RWPE2 (cell line): ENCODE measurements at regions not wholly inside any gene's neighbourhood (a gene's known extent, or its start where the extent isn't known, plus 50 kb on each side); places are given as distances from the start of the nearest gene placed in this dataset.

Source experiments
- ATAC-seq: fragments of 200-7000 bp; cut with Tn5 transposase; 3 replicates; pipeline ENCODE4 v1.9.1; 2021; ENCODE audit warnings: low read depth
- DNase-seq: peaks from one replicate; pipeline ENCODE4 v3.0.0-alpha.2; 2020; ENCODE audit warnings: low spot score
- H3K27ac ChIP-seq: fragments of 450-650 bp; 2 replicates; pipeline ENCODE4 v1.5.1; 2017; ENCODE audit warnings: mild to moderate bottlenecking; ENCODE audit not compliant: poor library complexity, severe bottlenecking
- H3K27me3 ChIP-seq: fragments of 250-450 bp; sonication (Bioruptor Pico); 2 replicates; pipeline ENCODE4 v1.5.1; 2021; ENCODE audit warnings: mild to moderate bottlenecking, moderate library complexity; ENCODE audit not compliant: insufficient read depth, poor library complexity, severe bottlenecking
- H3K36me3 ChIP-seq: fragments of 250-450 bp; sonication (Bioruptor Pico); 2 replicates; pipeline ENCODE4 v1.5.1; 2020; ENCODE audit warnings: low read depth, mild to moderate bottlenecking, moderate library complexity
- H3K4me1 ChIP-seq: fragments of 250-450 bp; sonication (Bioruptor Pico); 2 replicates; pipeline ENCODE4 v1.5.1; 2021; ENCODE audit warnings: mild to moderate bottlenecking, moderate library complexity; ENCODE audit not compliant: insufficient read depth, poor library complexity, severe bottlenecking
- H3K4me3 ChIP-seq: fragments of 250-450 bp; sonication (Bioruptor Pico); 2 replicates; pipeline ENCODE4 v1.5.1; 2021; ENCODE audit warnings: mild to moderate bottlenecking, moderate library complexity; ENCODE audit not compliant: severe bottlenecking
- H3K9me3 ChIP-seq: fragments of 250-450 bp; sonication (Bioruptor Pico); 2 replicates; pipeline ENCODE4 v1.5.1; 2021; ENCODE audit warnings: mild to moderate bottlenecking, moderate library complexity; ENCODE audit not compliant: severe bottlenecking
- CTCF ChIP-seq: fragments of 450-650 bp; IDR thresholded peaks from one replicate; pipeline ENCODE4 v1.5.1; 2017; ENCODE audit warnings: mild to moderate bottlenecking, moderate library complexity; ENCODE audit not compliant: poor library complexity, severe bottlenecking

- Histone ChIP-seq H3K27ac (no peak overlapping the region), H3K36me3 (no peaks in the 10 kb centered on the region), H3K27me3 (no peaks in the 10 kb centered on the region), H3K4me3 (no peak overlapping the region), H3K9me3 (no peaks in the 10 kb centered on the region), H3K4me1 (no peaks in the 10 kb centered on the region)
- TF ChIP-seq CTCF, result no peak
- DNase-seq (no peak), ATAC-seq (no peak)
These were observed 566.0 kb downstream of the AJAP1 start for GRCh38 chr1:5220421-5220820.

- Histone ChIP-seq H3K4me1 (no peaks in the 10 kb centered on the region), H3K36me3 (no peaks in the 10 kb centered on the region), H3K9me3 (no peaks in the 10 kb centered on the region), H3K4me3 (no peak overlapping the region), H3K27me3 (no peaks in the 10 kb centered on the region), H3K27ac (no peak overlapping the region)
- ATAC-seq (no peak), DNase-seq (no peak)
- no peak for TF ChIP-seq CTCF
These were observed 545.6 kb downstream of the AJAP1 start for GRCh38 chr1:5200006-5200405.

GRCh38 chr1:5198328-5198727 is 543.9 kb downstream of the AJAP1 start:
- H3K4me3 ChIP-seq, result no peak overlapping the region
- DNase-seq (no peak), ATAC-seq (no peak)
- TF ChIP-seq CTCF, result no peak
- H3K36me3 ChIP-seq, result no peaks in the 10 kb centered on the region
- no peaks in the 10 kb centered on the region for H3K4me1 ChIP-seq
- H3K27me3 ChIP-seq, result no peaks in the 10 kb centered on the region
- H3K9me3 ChIP-seq, result no peaks in the 10 kb centered on the region
- H3K27ac ChIP-seq, result no peak overlapping the region

GRCh38 chr1:5191470-5191869 is 537.1 kb downstream of the AJAP1 start:
- Histone ChIP-seq H3K9me3 (no peaks in the 10 kb centered on the region), H3K27me3 (no peaks in the 10 kb centered on the region), H3K27ac (no peak overlapping the region), H3K4me1 (no peaks in the 10 kb centered on the region), H3K36me3 (no peaks in the 10 kb centered on the region), H3K4me3 (no peak overlapping the region)
- TF ChIP-seq CTCF, result no peak
- ATAC-seq (no peak), DNase-seq (no peak)

GRCh38 chr1:5189384-5189783 is 535.0 kb downstream of the AJAP1 start:
- H3K4me3 ChIP-seq, result no peak overlapping the region
- ATAC-seq (no peak), DNase-seq (no peak)
- H3K27ac ChIP-seq, result no peak overlapping the region
- H3K9me3 ChIP-seq, result no peaks in the 10 kb centered on the region
- no peaks in the 10 kb centered on the region for H3K36me3 ChIP-seq
- TF ChIP-seq CTCF, result no peak
- no peaks in the 10 kb centered on the region for H3K27me3 ChIP-seq
- H3K4me1 ChIP-seq, result no peaks in the 10 kb centered on the region
